ENCODE measurements at regions not wholly inside any gene's neighbourhood (a gene's known extent, or its start where the extent isn't known, plus 50 kb on each side); places are given as distances from the start of the nearest gene placed in this dataset.
A peak's percentile ranks its signal among the peaks of the same experiment; 100 is the strongest.

- Histone ChIP-seq H3K9ac (ENCODE audit: low read length) (no peak overlapping the region), H3K9me3 (ENCODE audit: control insufficient read depth, low read length) (peaks cover 8% of the 10 kb centered on the region), H3K4me1 (ENCODE audit: control insufficient read depth, insufficient read depth, low read length) (no peaks in the 10 kb centered on the region), H3K36me3 (ENCODE audit: control insufficient read depth, insufficient read depth, low read length, severe bottlenecking) (no peaks in the 10 kb centered on the region), H3K27me3 (replicated peaks; ENCODE audit: control insufficient read depth, insufficient read depth, low read length) (no peaks in the 10 kb centered on the region), H3K4me3 (ENCODE audit: low read length) (no peak overlapping the region)
- no peak for DNase-seq (ENCODE audit: low read depth)
Measured at GRCh38 chr6:17182961-17183360, 81.1 kb downstream of the STMND1 start.

GRCh38 chr6:17186925-17187324 lies 85.1 kb downstream of the STMND1 start:
- no peaks in the 10 kb centered on the region for H3K4me1 ChIP-seq (ENCODE audit: control insufficient read depth, insufficient read depth, low read length)
- H3K36me3 ChIP-seq (ENCODE audit: control insufficient read depth, insufficient read depth, low read length, severe bottlenecking): no peaks in the 10 kb centered on the region
- DNase-seq (ENCODE audit: low read depth): no peak
- H3K27me3 ChIP-seq (replicated peaks; ENCODE audit: control insufficient read depth, insufficient read depth, low read length): peaks cover 3% of the 10 kb centered on the region
- no peak overlapping the region for H3K4me3 ChIP-seq (ENCODE audit: low read length)
- peaks cover 8% of the 10 kb centered on the region for H3K9me3 ChIP-seq (ENCODE audit: control insufficient read depth, low read length)
- no peak overlapping the region for H3K9ac ChIP-seq (ENCODE audit: low read length)

- H3K9me3 ChIP-seq (ENCODE audit: control insufficient read depth, low read length): no peaks in the 10 kb centered on the region
- peak overlapping the region; percentile 57 for H3K9ac ChIP-seq (ENCODE audit: low read length)
- H3K36me3 ChIP-seq (ENCODE audit: control insufficient read depth, insufficient read depth, low read length, severe bottlenecking): no peaks in the 10 kb centered on the region
- no peak for DNase-seq (ENCODE audit: low read depth)
- peak overlapping the region; percentile 22 for H3K4me3 ChIP-seq (ENCODE audit: low read length)
- peaks cover 3% of the 10 kb centered on the region for H3K27me3 ChIP-seq (replicated peaks; ENCODE audit: control insufficient read depth, insufficient read depth, low read length)
- H3K4me1 ChIP-seq (ENCODE audit: control insufficient read depth, insufficient read depth, low read length): peaks cover 19% of the 10 kb centered on the region
Measured at GRCh38 chr6:17193106-17193775, 87.9 kb upstream of the RBM24 start.

GRCh38 chr6:17197607-17198006 lies 83.6 kb upstream of the RBM24 start:
- H3K36me3 ChIP-seq (ENCODE audit: control insufficient read depth, insufficient read depth, low read length, severe bottlenecking): no peaks in the 10 kb centered on the region
- H3K9ac ChIP-seq (ENCODE audit: low read length): no peak overlapping the region
- H3K4me3 ChIP-seq (ENCODE audit: low read length): no peak overlapping the region
- no peaks in the 10 kb centered on the region for H3K27me3 ChIP-seq (replicated peaks; ENCODE audit: control insufficient read depth, insufficient read depth, low read length)
- peaks cover 4% of the 10 kb centered on the region for H3K9me3 ChIP-seq (ENCODE audit: control insufficient read depth, low read length)
- peaks cover 19% of the 10 kb centered on the region for H3K4me1 ChIP-seq (ENCODE audit: control insufficient read depth, insufficient read depth, low read length)
- no peak for DNase-seq (ENCODE audit: low read depth)

- Histone ChIP-seq H3K9ac (ENCODE audit: low read length) (no peak overlapping the region), H3K4me3 (ENCODE audit: low read length) (no peak overlapping the region), H3K4me1 (ENCODE audit: control insufficient read depth, insufficient read depth, low read length) (no peaks in the 10 kb centered on the region), H3K36me3 (ENCODE audit: control insufficient read depth, insufficient read depth, low read length, severe bottlenecking) (no peaks in the 10 kb centered on the region), H3K27me3 (replicated peaks; ENCODE audit: control insufficient read depth, insufficient read depth, low read length) (no peaks in the 10 kb centered on the region), H3K9me3 (ENCODE audit: control insufficient read depth, low read length) (peaks cover 4% of the 10 kb centered on the region)
- no peak for DNase-seq (ENCODE audit: low read depth)
Measured at GRCh38 chr6:17200395-17200794, 80.8 kb upstream of the RBM24 start.

- H3K4me3 ChIP-seq (ENCODE audit: low read length): no peak overlapping the region
- no peaks in the 10 kb centered on the region for H3K27me3 ChIP-seq (replicated peaks; ENCODE audit: control insufficient read depth, insufficient read depth, low read length)
- no peaks in the 10 kb centered on the region for H3K4me1 ChIP-seq (ENCODE audit: control insufficient read depth, insufficient read depth, low read length)
- no peaks in the 10 kb centered on the region for H3K36me3 ChIP-seq (ENCODE audit: control insufficient read depth, insufficient read depth, low read length, severe bottlenecking)
- peak; percentile 28 for DNase-seq (ENCODE audit: low read depth)
- H3K9me3 ChIP-seq (ENCODE audit: control insufficient read depth, low read length): peaks cover 7% of the 10 kb centered on the region
- H3K9ac ChIP-seq (ENCODE audit: low read length): no peak overlapping the region
Measured at GRCh38 chr6:17202526-17202925, 78.6 kb upstream of the RBM24 start.

- Histone ChIP-seq H3K9me3 (ENCODE audit: control insufficient read depth, low read length) (peaks cover 7% of the 10 kb centered on the region), H3K27me3 (replicated peaks; ENCODE audit: control insufficient read depth, insufficient read depth, low read length) (no peaks in the 10 kb centered on the region), H3K4me3 (ENCODE audit: low read length) (no peak overlapping the region), H3K4me1 (ENCODE audit: control insufficient read depth, insufficient read depth, low read length) (no peaks in the 10 kb centered on the region), H3K36me3 (ENCODE audit: control insufficient read depth, insufficient read depth, low read length, severe bottlenecking) (no peaks in the 10 kb centered on the region), H3K9ac (ENCODE audit: low read length) (no peak overlapping the region)
- DNase-seq (ENCODE audit: low read depth): no peak
Measured at GRCh38 chr6:17204533-17204932, 76.6 kb upstream of the RBM24 start.

GRCh38 chr6:17206566-17207072 lies 74.5 kb upstream of the RBM24 start:
- Histone ChIP-seq H3K9ac (ENCODE audit: low read length) (no peak overlapping the region), H3K36me3 (ENCODE audit: control insufficient read depth, insufficient read depth, low read length, severe bottlenecking) (no peaks in the 10 kb centered on the region), H3K27me3 (replicated peaks; ENCODE audit: control insufficient read depth, insufficient read depth, low read length) (no peaks in the 10 kb centered on the region), H3K4me3 (ENCODE audit: low read length) (no peak overlapping the region), H3K4me1 (ENCODE audit: control insufficient read depth, insufficient read depth, low read length) (peaks cover 9% of the 10 kb centered on the region), H3K9me3 (ENCODE audit: control insufficient read depth, low read length) (peaks cover 3% of the 10 kb centered on the region)
- DNase-seq (ENCODE audit: low read depth): no peak

GRCh38 chr6:17207281-17207680 lies 73.9 kb upstream of the RBM24 start:
- Histone ChIP-seq H3K36me3 (ENCODE audit: control insufficient read depth, insufficient read depth, low read length, severe bottlenecking) (no peaks in the 10 kb centered on the region), H3K4me3 (ENCODE audit: low read length) (no peak overlapping the region), H3K27me3 (replicated peaks; ENCODE audit: control insufficient read depth, insufficient read depth, low read length) (no peaks in the 10 kb centered on the region), H3K9me3 (ENCODE audit: control insufficient read depth, low read length) (peaks cover 3% of the 10 kb centered on the region), H3K9ac (ENCODE audit: low read length) (no peak overlapping the region), H3K4me1 (ENCODE audit: control insufficient read depth, insufficient read depth, low read length) (peaks cover 15% of the 10 kb centered on the region)
- no peak for DNase-seq (ENCODE audit: low read depth)

GRCh38 chr6:17210683-17211082 lies 70.5 kb upstream of the RBM24 start:
- no peaks in the 10 kb centered on the region for H3K36me3 ChIP-seq (ENCODE audit: control insufficient read depth, insufficient read depth, low read length, severe bottlenecking)
- H3K4me3 ChIP-seq (ENCODE audit: low read length): no peak overlapping the region
- peaks cover 3% of the 10 kb centered on the region for H3K9me3 ChIP-seq (ENCODE audit: control insufficient read depth, low read length)
- H3K4me1 ChIP-seq (ENCODE audit: control insufficient read depth, insufficient read depth, low read length): peaks cover 30% of the 10 kb centered on the region
- no peak for DNase-seq (ENCODE audit: low read depth)
- H3K27me3 ChIP-seq (replicated peaks; ENCODE audit: control insufficient read depth, insufficient read depth, low read length): no peaks in the 10 kb centered on the region
- H3K9ac ChIP-seq (ENCODE audit: low read length): no peak overlapping the region

GRCh38 chr6:17211101-17211500 lies 70.1 kb upstream of the RBM24 start:
- Histone ChIP-seq H3K9me3 (ENCODE audit: control insufficient read depth, low read length) (peaks cover 7% of the 10 kb centered on the region), H3K9ac (ENCODE audit: low read length) (no peak overlapping the region), H3K36me3 (ENCODE audit: control insufficient read depth, insufficient read depth, low read length, severe bottlenecking) (no peaks in the 10 kb centered on the region), H3K4me1 (ENCODE audit: control insufficient read depth, insufficient read depth, low read length) (peaks cover 30% of the 10 kb centered on the region), H3K4me3 (ENCODE audit: low read length) (no peak overlapping the region), H3K27me3 (replicated peaks; ENCODE audit: control insufficient read depth, insufficient read depth, low read length) (no peaks in the 10 kb centered on the region)
- DNase-seq (ENCODE audit: low read depth): peak; percentile 29

Measured in adipocyte (in vitro differentiated cells).